HCT116 (cell line): ENCODE measurements at regions not wholly inside any gene's neighbourhood (a gene's known extent, or its start where the extent isn't known, plus 50 kb on each side); places are given as distances from the start of the nearest gene placed in this dataset.

Source experiments
- ATAC-seq: fragments of 200-7000 bp; cut with Tn5 transposase; 2 replicates; pipeline ENCODE4 v1.9.1; 2020; ENCODE audit warnings: mild to moderate bottlenecking, moderate library complexity
- BruUV-seq: library from RNA; stranded (reverse); fragments of 400-500 nt; replicated peaks from 2 replicates; lab custom pipeline; 2021; lab: Mats Ljungman, UMichigan
- CTCF ChIA-PET: fragments of 300-600 bp; sonication (Branson Sonifier 250); formaldehyde crosslinking; loops from one replicate; lab custom pipeline; 2021; ENCODE audit warnings: antibody characterized with exemption; lab: Charles Lee
- POLR2A ChIA-PET: fragments of 300-600, 350-600 bp; sonication (Branson Sonifier 250); formaldehyde crosslinking; loops from one replicate; lab custom pipeline; 2021; ENCODE audit warnings: antibody characterized with exemption; lab: Charles Lee
- RAD21 ChIA-PET, 2 experiments: fragments of 300-600 bp; sonication (Branson Sonifier 250); formaldehyde crosslinking; loops; one replicate each; lab custom pipeline; 2023; ENCODE audit warnings: low total read pairs in 2 of 2; ENCODE audit not compliant: uncharacterized antibody in 2 of 2, unreplicated experiment in 2 of 2, low non-redundant PET in 1 of 2; lab: Charles Lee
- DNase-seq: peaks from one replicate; pipeline ENCODE4 v3.0.0-alpha.2; 2010; ENCODE audit warnings: low read depth, low spot score
- H2AFZ ChIP-seq: fragments of 200-600 bp; shearing (Covaris generic), sonication (generic); 2 replicates; pipeline ENCODE4 v1.6.1; 2017; ENCODE audit warnings: low read depth, mixed run types, mixed read lengths, antibody characterized with exemption, low read length; ENCODE audit not compliant: poor library complexity, severe bottlenecking
- H3K27ac ChIP-seq: 2 replicates; pipeline ENCODE4 v1.5.1; 2012; ENCODE audit warnings: low read depth, low read length
- H3K27me3 ChIP-seq: fragments of 200-600 bp; sonication (generic); 2 replicates; pipeline ENCODE4 v1.6.1; 2016; ENCODE audit warnings: mixed run types, low read length, mixed read lengths; ENCODE audit not compliant: insufficient read depth
- H3K36me3 ChIP-seq, 2 experiments: fragments of 200-500 bp in 1 of 2; fragments of 200-600 bp in 1 of 2; sonication (Bioruptor generic) in 1 of 2; sonication (generic) in 1 of 2; 2 replicates each; pipeline versions ENCODE4 v1.5.1 to v1.6.1; 2014 to 2016; ENCODE audit warnings: low read length in 2 of 2, inconsistent platforms in 1 of 2, mixed read lengths in 1 of 2, mixed run types in 1 of 2; ENCODE audit not compliant: insufficient read depth in 2 of 2, control insufficient read depth in 1 of 2
- H3K4me1 ChIP-seq, 2 experiments: fragments of 200-600 bp in 1 of 2; sonication (generic) in 1 of 2; 2 replicates each; pipeline versions ENCODE4 v1.5.1 to v1.6.1; 2012 to 2017; ENCODE audit warnings: low read length in 2 of 2, inconsistent platforms in 1 of 2, mild to moderate bottlenecking in 1 of 2, mixed read lengths in 1 of 2, mixed run types in 1 of 2, moderate library complexity in 1 of 2; ENCODE audit not compliant: insufficient read depth in 2 of 2, control insufficient read depth in 1 of 2
- H3K4me2 ChIP-seq: fragments of 200-600 bp; sonication (generic); 2 replicates; pipeline ENCODE4 v1.6.1; 2017; ENCODE audit warnings: mixed run types, low read length, mixed read lengths
- H3K4me3 ChIP-seq, 2 experiments: fragments of 200-600 bp in 1 of 2; sonication (generic) in 1 of 2; replicated peaks in 1 of 2; 2 replicates each; pipeline ENCODE4 v1.5.1; 2011 to 2016; ENCODE audit warnings: low read length in 2 of 2, control low read depth in 1 of 2, low read depth in 1 of 2, mild to moderate bottlenecking in 1 of 2, mixed read lengths in 1 of 2, mixed run types in 1 of 2
- H3K79me2 ChIP-seq: fragments of 200-600 bp; sonication (generic); 2 replicates; pipeline ENCODE4 v1.6.1; 2017; ENCODE audit warnings: mild to moderate bottlenecking, mixed run types, low read length, moderate library complexity, mixed read lengths; ENCODE audit not compliant: insufficient read depth
- H3K9ac ChIP-seq: fragments of 200-600 bp; sonication (generic); 2 replicates; pipeline ENCODE4 v1.6.1; 2016; ENCODE audit warnings: low read length, mixed read lengths
- H3K9me2 ChIP-seq: fragments of 200-600 bp; sonication (generic), shearing (Covaris generic); 2 replicates; pipeline ENCODE4 v1.6.1; 2017; ENCODE audit warnings: mixed run types, mild to moderate bottlenecking, moderate library complexity; ENCODE audit not compliant: insufficient read depth
- H3K9me3 ChIP-seq, 2 experiments: fragments of 200-500 bp in 1 of 2; fragments of 200-600 bp in 1 of 2; sonication (Bioruptor generic) in 1 of 2; sonication (generic) in 1 of 2; 2 replicates each; pipeline ENCODE4 v1.6.1; 2014 to 2017; ENCODE audit warnings: low read length in 2 of 2, mixed read lengths in 2 of 2, inconsistent platforms in 1 of 2, low read depth in 1 of 2, mild to moderate bottlenecking in 1 of 2, mixed run types in 1 of 2, moderate library complexity in 1 of 2; ENCODE audit not compliant: control insufficient read depth in 1 of 2, insufficient read depth in 1 of 2
- H4K20me1 ChIP-seq: fragments of 200-600 bp; sonication (generic), shearing (Covaris generic); 2 replicates; pipeline ENCODE4 v1.6.1; 2017; ENCODE audit warnings: mixed run types, mild to moderate bottlenecking, moderate library complexity; ENCODE audit not compliant: insufficient read depth
- CBX3 ChIP-seq: IDR thresholded peaks from 2 replicates; pipeline ENCODE4 v1.6.1; 2012; ENCODE audit warnings: low read depth
- CEBPB ChIP-seq: IDR thresholded peaks from 2 replicates; pipeline ENCODE4 v1.6.1; 2012; ENCODE audit warnings: low read depth
- EGR1 ChIP-seq: IDR thresholded peaks from 2 replicates; pipeline ENCODE4 v1.6.1; 2012; ENCODE audit warnings: low read depth
- ELF1 ChIP-seq: IDR thresholded peaks from 2 replicates; pipeline ENCODE4 v1.6.1; 2012; ENCODE audit warnings: low read depth, borderline replicate concordance
- EZH2 ChIP-seq: fragments of 200-600 bp; sonication (generic); IDR thresholded peaks from 2 replicates; pipeline ENCODE4 v1.6.1; 2017; ENCODE audit warnings: antibody characterized with exemption, mixed run types
- FOSL1 ChIP-seq: IDR thresholded peaks from 2 replicates; pipeline ENCODE4 v1.6.1; 2012; ENCODE audit warnings: low read depth
- JUND ChIP-seq: IDR thresholded peaks from 2 replicates; pipeline ENCODE4 v1.6.1; 2012
- POLR2AphosphoS5 ChIP-seq: IDR thresholded peaks from 2 replicates; pipeline ENCODE4 v1.6.1; 2011; ENCODE audit warnings: mild to moderate bottlenecking, low read depth, low read length, moderate library complexity
- RAD21 ChIP-seq: IDR thresholded peaks from 2 replicates; pipeline ENCODE4 v1.6.1; 2012; ENCODE audit warnings: low read depth, mild to moderate bottlenecking
- SIN3A ChIP-seq: IDR thresholded peaks from 2 replicates; pipeline ENCODE4 v1.6.1; 2012; ENCODE audit warnings: low read depth
- SP1 ChIP-seq: IDR thresholded peaks from 2 replicates; pipeline ENCODE4 v1.6.1; 2012; ENCODE audit warnings: low read depth
- SRF ChIP-seq: IDR thresholded peaks from 2 replicates; pipeline ENCODE4 v1.6.1; 2012; ENCODE audit warnings: low read depth
- TCF7L2 ChIP-seq: IDR thresholded peaks from 2 replicates; pipeline ENCODE4 v1.7.0; 2011; ENCODE audit warnings: borderline replicate concordance, inconsistent platforms; ENCODE audit not compliant: insufficient read depth, insufficient read length; ENCODE audit errors: extremely low read depth
- ZNF274 ChIP-seq: fragments of 200-500 bp; sonication (Bioruptor generic); IDR thresholded peaks from 2 replicates; pipeline ENCODE4 v1.6.1; 2014; ENCODE audit warnings: mild to moderate bottlenecking, low read depth, low read length, inconsistent platforms
- intact Hi-C: fragments of 100-400 bp; cut with micrococcal nuclease; formaldehyde crosslinking; loops from 2 replicates; pipeline ENCODE4 v1.10.0; 2022
- TF ChIP-seq, protein P1 (sequence below): IDR thresholded peaks from 2 replicates; pipeline ENCODE4 v1.6.1; 2011; ENCODE audit warnings: mild to moderate bottlenecking, low read length, moderate library complexity; ENCODE audit not compliant: insufficient replicate concordance; ENCODE audit errors: extremely low read depth
- TF ChIP-seq, protein P2 (sequence below): IDR thresholded peaks from 2 replicates; pipeline ENCODE4 v1.6.1; 2012
- TF ChIP-seq, protein P3 (sequence below): IDR thresholded peaks from 2 replicates; pipeline ENCODE4 v1.6.1; 2012

DNA sequence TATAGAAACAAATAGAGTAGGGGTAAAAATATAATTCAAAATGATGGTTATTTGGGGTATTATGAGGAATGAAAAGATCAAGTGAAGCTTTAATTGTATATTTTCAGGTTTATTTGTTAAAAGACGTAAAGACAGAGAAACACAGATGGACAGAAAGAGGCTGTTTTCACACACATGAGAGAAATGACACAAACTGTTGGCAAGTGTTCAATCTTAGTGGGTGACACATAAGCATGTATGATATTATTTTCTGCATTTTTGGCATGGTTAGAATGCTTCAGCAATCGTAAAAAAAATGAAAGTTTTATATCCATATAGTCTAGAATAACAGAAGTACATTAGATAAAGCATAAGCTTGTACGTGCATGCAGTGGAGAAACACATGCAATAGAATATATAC, 464.4 kb upstream of the AKR1E2 start:
- ATAC-seq = no peak
- Histone ChIP-seq H3K9me2 (peaks cover 7% of the 10 kb centered on the region; the same call in 1 of the 2 replicates), H3K4me2 (no peak overlapping the region), H3K36me3 (no peaks in the 10 kb centered on the region), H3K9me3 (no peaks in the 10 kb centered on the region), H3K9ac (no peak overlapping the region), H3K79me2 (no peaks in the 10 kb centered on the region), H3K4me3 (no peak overlapping the region), H3K27me3 (no peaks in the 10 kb centered on the region), H2AFZ (peak overlapping the region; percentile 13), H3K27ac (no peak overlapping the region), H4K20me1 (no peaks in the 10 kb centered on the region), H3K4me1 (no peaks in the 10 kb centered on the region)
- no peak for DNase-seq
- no TSS peak for BruUV-seq
- RAD21 ChIA-PET = no interaction called here
- CTCF ChIA-PET = no interaction called here
- POLR2A ChIA-PET = interaction anchor here (0.5 to 0.9 kb wide), 2 partner anchors 54 to 577 kb away, joined by 3 read pairs; partner anchors contain the start of gene KLF6
- TF ChIP-seq FOSL1 (no peak), EZH2 (no peak), CBX3 (no peak), JUND (no peak), EGR1 (no peak), SRF (no peak), SP1 (no peak), POLR2AphosphoS5 (no peak), ZNF274 (no peak), ELF1 (no peak), TCF7L2 (no peak), RAD21 (no peak), SIN3A (no peak), CEBPB (no peak)
- TF ChIP-seq, protein P1, sequence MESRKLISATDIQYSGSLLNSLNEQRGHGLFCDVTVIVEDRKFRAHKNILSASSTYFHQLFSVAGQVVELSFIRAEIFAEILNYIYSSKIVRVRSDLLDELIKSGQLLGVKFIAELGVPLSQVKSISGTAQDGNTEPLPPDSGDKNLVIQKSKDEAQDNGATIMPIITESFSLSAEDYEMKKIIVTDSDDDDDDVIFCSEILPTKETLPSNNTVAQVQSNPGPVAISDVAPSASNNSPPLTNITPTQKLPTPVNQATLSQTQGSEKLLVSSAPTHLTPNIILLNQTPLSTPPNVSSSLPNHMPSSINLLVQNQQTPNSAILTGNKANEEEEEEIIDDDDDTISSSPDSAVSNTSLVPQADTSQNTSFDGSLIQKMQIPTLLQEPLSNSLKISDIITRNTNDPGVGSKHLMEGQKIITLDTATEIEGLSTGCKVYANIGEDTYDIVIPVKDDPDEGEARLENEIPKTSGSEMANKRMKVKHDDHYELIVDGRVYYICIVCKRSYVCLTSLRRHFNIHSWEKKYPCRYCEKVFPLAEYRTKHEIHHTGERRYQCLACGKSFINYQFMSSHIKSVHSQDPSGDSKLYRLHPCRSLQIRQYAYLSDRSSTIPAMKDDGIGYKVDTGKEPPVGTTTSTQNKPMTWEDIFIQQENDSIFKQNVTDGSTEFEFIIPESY = no peak
- TF ChIP-seq, protein P2, sequence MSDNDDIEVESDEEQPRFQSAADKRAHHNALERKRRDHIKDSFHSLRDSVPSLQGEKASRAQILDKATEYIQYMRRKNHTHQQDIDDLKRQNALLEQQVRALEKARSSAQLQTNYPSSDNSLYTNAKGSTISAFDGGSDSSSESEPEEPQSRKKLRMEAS = no peak
- TF ChIP-seq, protein P3, sequence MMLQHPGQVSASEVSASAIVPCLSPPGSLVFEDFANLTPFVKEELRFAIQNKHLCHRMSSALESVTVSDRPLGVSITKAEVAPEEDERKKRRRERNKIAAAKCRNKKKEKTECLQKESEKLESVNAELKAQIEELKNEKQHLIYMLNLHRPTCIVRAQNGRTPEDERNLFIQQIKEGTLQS = no peak
- intact Hi-C loops = no loop called here
